HL-60/S4 treated with retinoic acid at 250 ng/mL for 4 days and 3 days (cell line): ENCODE measurements at regions not wholly inside any gene's neighbourhood (a gene's known extent, or its start where the extent isn't known, plus 50 kb on each side); places are given as distances from the start of the nearest gene placed in this dataset.

Experiments
- in situ Hi-C: fragments of 300-500 bp; cut with MboI; formaldehyde crosslinking; loops from 2 replicates; pipeline ENCODE4 v1.7.0; 2022; ENCODE audit warnings: low sequenced_read_pairs

GRCh38 chr12:125954362-125954761 lies 889.1 kb downstream of the AACS start:
- in situ Hi-C loops: no loop called here

DNA sequence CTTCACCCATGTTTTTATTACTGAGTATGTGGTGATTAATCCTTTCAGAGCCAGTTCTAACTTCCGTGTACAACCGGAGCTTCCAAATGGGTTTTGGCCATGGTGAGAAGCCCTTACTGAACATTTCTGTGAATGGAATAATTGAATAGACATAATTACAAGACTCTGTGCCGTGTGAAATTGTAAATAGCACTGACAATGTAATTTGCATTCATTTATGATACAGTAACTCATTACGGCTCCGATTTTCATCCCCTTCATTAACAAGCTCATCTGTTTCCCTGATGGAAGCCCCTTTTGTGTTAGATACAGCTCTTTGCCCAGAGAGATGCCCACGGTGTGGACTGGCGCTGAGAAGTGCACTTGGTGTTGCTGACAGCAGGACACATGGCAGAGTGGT lies 891.0 kb downstream of the AACS start:
- in situ Hi-C loops: no loop called here

- in situ Hi-C loops: no loop called here
Observed at GRCh38 chr12:125966641-125967040, 901.4 kb downstream of the AACS start.

DNA sequence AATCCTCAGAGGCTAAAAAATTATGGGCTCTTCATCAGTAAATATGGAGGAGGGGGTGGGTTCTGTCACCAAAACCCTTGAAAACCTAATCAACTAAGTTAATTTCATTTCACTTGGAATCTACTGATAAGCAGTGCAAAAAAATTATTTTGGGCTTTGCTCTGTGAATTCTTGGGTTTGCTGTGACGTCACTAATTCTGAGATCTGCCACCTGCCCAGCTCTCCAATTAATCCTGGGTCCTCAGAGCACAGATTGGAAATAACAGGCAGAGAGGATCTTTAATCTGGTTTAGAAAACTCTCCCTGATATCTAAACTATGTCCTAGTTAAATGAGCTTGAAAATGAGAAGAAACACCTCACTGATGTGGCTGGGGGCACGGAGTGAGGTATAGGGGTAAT lies 903.2 kb downstream of the AACS start:
- in situ Hi-C loops: no loop called here

DNA sequence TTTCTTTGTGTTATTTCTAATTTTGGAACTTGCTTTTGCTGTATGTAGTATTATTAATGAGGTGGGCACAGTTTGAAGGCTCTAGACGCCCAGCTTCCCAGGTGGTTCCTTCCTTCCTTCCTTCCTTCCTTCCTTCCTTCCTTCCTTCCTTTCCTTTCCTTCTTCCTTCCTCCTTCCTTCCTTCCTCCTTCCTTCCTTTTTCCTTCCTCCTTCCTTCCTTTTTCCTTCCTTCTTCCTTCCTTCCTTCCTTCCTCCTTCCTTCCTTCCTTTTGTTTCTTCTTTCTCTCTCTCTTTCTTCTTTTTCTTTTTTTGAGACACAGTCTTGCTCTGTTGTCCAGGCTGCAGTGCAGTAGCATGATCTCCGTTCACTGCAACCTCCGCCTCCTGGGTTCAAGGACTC lies 906.7 kb downstream of the AACS start:
- in situ Hi-C loops: no loop called here

- in situ Hi-C loops: no loop called here
Observed at GRCh38 chr12:125978286-125978685, 913.1 kb downstream of the AACS start.

DNA sequence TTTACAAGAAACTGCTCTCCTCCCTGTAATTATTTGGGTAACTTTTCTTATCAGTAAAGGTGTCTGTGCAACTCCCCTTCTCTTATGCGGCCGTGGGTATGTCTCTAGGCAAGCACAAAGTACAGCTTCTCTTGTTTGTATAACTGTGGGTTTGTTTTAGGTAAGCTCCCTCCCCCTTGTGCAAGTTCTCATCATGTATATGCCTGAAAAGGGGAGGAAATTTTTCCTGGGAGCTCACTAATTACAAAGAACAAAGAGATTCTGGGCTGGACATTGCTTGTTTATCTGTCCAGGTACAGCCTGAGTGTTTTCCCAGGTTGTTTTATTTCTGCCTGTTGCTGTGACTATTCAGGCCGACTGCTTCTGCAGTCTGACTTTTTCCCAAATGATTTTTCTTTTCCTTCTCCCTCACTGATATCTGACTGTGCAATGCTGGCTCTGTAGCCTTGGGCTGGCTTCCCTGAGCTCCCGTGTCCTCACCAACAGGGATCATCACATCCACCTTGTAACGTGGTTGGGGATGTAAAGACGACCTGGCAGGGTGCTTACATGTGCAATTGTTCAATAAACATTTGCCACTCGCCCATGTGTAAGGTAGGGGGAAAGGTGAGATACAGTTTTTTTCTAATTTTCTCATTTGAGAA lies 916.5 kb downstream of the AACS start:
- in situ Hi-C loops: no loop called here

DNA sequence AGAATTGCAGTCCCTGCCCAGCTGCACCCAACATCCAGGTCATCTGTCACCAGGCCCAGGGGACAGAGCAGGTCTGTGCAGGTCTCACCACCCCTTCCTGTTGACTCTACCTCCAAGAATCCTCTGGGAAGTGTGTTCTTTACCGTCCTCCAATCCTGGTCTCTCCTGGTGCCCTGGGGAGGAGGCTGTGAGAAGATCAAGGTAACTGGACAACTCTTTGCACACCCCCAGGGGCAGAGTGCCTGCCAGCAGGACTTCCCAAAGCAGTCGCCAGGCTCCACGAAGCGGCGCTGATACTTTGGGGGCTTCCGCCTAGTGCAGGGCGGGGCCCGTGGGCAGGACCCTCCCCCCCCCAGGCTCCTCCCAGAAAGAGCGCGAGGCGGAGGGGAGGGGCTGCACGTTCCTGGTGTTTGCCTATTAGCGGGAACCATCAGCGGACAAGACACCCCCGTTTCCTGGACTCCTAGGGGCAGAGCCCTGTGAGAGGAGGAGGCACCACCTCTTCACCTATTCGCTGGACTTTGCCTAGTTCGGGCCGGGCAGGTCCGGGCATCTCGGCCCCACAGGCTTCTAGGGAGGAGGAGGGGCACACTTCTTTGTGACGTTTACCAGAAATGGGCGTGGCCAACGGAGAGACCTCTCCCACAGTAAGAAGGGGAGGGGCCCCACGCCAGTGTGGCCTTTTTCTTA lies 918.0 kb downstream of the AACS start:
- in situ Hi-C loops: no loop called here

DNA sequence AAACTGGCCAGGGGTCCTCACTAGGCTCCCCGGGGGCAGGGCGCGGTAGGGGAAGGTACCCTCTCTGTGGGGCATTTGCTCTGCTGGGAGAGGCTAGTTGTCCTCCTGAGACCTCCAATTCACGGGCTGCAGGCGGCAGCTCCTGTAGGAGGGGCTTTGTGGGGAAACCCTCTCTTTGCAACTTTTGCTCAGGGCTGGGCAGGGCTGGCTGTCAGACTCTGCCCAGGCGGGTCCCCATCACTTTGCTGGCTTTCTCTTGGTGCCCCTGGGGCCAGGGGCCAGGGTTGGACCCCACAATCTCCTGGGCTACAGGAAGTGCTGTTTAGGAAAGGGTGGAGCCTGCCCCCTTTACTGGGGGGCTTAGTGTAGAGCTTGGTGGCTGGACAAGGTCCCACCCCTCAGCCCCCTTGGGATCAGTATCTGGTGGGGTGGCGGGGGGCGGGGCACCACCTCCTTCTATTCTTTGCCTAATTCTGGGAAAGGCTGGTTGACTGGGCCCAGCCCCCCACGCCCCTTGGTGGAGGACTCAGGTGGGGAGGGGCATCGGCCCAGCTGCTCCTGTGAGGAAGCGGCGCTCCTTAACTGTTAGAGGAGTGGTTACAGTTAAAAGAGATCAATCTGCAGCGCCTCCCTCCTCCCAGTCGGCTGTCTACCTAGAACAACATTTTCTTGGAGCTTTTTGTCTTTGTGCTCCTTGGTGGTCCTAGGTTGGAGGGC lies 918.7 kb downstream of the AACS start:
- in situ Hi-C loops: no loop called here

GRCh38 chr12:125988545-125988944 lies 923.3 kb downstream of the AACS start:
- in situ Hi-C loops: no loop called here

GRCh38 chr12:125989696-125990095 lies 924.5 kb downstream of the AACS start:
- in situ Hi-C loops: no loop called here

- in situ Hi-C loops: no loop called here
Observed at GRCh38 chr12:125996443-125996842, 931.2 kb downstream of the AACS start.

DNA sequence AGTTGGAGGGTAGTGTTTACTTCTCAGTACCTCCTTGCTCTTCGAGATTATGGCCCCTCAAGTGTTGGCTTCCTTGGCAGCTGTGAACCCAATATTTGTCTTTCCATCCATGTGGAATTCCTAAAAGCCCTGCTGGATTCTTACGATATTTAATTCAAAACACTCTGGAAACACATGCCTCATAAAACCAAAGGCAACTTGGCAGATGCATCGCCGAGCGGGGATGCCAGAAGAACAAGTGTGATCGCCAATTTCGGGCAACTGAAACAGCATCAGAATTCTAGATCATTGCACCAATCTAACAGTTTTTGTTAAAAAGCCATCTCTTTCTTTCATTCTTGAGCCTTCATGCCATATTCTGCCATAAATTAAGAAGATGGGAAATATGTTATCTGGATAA lies 934.4 kb downstream of the AACS start:
- in situ Hi-C loops: no loop called here

DNA sequence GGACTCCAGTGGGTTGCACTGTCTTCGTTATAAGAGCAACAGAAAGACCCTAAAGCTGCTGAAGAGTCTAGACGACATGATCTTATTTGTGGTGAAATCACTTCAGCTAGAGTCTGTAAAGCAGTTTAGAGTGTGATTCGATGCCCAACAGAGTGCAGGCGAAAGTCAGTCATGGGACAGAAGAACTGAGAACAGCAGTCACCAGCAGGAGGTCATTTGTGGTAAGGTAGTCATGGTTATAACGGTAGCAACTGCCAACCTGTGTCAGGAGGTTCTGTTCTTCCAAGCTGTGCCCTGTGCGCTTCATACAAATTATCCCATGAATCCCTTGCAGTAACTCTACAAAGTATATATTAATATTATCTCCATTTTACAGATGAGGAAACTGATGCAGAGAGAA lies 954.1 kb downstream of the AACS start:
- in situ Hi-C loops: no loop called here

DNA sequence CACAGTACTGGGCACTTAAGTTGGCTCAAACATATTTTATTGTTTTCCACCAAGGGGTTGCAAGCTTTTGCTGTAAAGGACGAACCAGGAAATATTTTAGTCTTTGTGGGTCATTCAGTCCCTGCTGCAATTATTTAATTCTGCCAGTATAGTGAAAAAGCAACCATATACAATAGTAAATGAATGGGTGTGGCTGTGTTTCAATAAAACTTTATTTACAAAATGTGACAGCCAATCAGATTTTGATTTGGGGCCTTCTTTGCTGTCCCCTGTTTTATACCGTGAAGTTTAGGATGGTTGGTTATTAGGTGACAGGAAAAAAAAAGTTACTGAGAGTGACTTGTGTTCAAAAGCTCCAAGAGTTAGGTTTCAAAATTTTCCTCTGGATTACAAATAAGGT lies 956.4 kb downstream of the AACS start:
- in situ Hi-C loops: no loop called here

- in situ Hi-C loops: no loop called here
Observed at GRCh38 chr12:126027825-126028224, 962.6 kb downstream of the AACS start.

- in situ Hi-C loops: no loop called here
Observed at GRCh38 chr12:126030573-126030972, 965.3 kb downstream of the AACS start.

DNA sequence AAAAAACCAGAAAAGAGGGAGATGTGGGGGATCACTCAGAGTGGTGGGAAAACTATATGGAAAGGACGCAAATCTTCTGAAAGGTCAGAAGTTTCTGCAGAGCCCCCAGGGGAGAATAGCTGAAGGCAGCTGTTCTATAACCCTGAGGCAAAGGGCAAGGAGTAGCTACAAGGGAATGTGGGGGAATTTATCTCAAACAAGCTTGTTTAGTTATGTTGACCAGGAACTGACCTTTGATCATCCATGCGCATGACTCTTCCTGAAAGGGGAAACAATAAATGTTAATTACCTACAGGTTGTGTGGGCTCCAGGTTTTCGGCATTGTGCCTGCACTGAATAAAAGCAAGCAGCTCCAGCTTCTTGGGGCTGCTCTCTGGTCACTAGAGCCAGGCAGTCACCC lies 968.5 kb downstream of the AACS start:
- in situ Hi-C loops: no loop called here

- in situ Hi-C loops: no loop called here
Observed at GRCh38 chr12:126036348-126036747, 971.1 kb downstream of the AACS start.

- in situ Hi-C loops: no loop called here
Observed at GRCh38 chr12:126038434-126038833, 973.2 kb downstream of the AACS start.

DNA sequence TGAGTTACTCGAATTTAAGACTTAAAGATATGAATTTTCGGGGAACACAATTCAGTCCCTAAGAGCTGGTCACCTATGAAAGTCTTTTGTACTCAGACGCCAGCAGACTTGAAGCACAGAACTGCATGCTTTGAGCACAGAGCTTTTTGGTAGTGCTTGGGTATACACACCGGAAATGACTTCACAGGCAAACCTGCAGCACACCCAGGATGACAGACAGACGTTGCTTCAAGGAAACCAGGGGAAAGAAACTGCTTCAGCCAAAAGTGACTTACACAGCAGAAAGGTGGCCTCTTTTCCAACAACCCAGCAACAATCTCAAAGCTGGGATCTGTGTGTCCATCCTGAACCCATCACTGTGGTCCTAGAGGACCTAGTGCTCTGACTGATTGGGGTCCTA lies 975.1 kb downstream of the AACS start:
- in situ Hi-C loops: no loop called here

GRCh38 chr12:126042286-126042685 lies 977.1 kb downstream of the AACS start:
- in situ Hi-C loops: no loop called here
